ENCODE measurements at regions not wholly inside any gene's neighbourhood (a gene's known extent, or its start where the extent isn't known, plus 50 kb on each side); places are given as distances from the start of the nearest gene placed in this dataset.

GRCh38 chr10:30558411-30558810 lies 71.1 kb downstream of the LYZL2 start:
- peak overlapping the region; percentile 19 to 76 for H3K27ac ChIP-seq (ENCODE audit: low read depth in 1 of 2, low read length in 2 of 2)
- WGBS (ENCODE audit: insufficient coverage): 97% methylated on average over 4 of the region's 14 CpGs
- H3K9me3 Mint-ChIP-seq: peaks cover 0 to 5% (median 0%) of the 10 kb centered on the region in 7 donors

GRCh38 chr10:30557884-30558283 lies 71.7 kb downstream of the LYZL2 start:
- no peak for TF ChIP-seq CTCF (IDR thresholded peaks at IDR 0.05)
- peak overlapping the region; percentile 93 to 99 (median 97) for H3K27ac Mint-ChIP-seq

More at GRCh38 chr10:30558411-30558810, 71.1 kb downstream of the LYZL2 start:
- Histone ChIP-seq H3K36me3 (replicated peaks in 1 of 2; ENCODE audit: control insufficient read depth in 1 of 2, insufficient read depth in 2 of 2, low read length in 2 of 2) (no peaks in the 10 kb centered on the region), H3K9me3 (replicated peaks in 1 of 2; ENCODE audit: control insufficient read depth in 1 of 2, insufficient read depth in 1 of 2, low read length in 2 of 2) (no peaks in the 10 kb centered on the region), H3K79me2 (ENCODE audit: insufficient read depth, low read length) (no peaks in the 10 kb centered on the region), H3K4me3 (replicated peaks in 1 of 3; ENCODE audit: low read depth in 2 of 3, low read length in 3 of 3) (no peak overlapping the region), H4K20me1 (ENCODE audit: insufficient read depth, low read length) (no peaks in the 10 kb centered on the region), H2AFZ (ENCODE audit: insufficient read depth, low read depth, low read length, poor library complexity, severe bottlenecking) (no peak overlapping the region), H3K27me3 (ENCODE audit: control insufficient read depth in 2 of 2, insufficient read depth in 2 of 2, low read length in 2 of 2) (no peaks in the 10 kb centered on the region), H3K9ac (ENCODE audit: insufficient read depth, low read length, poor library complexity, severe bottlenecking) (no peak overlapping the region), H3K4me2 (replicated peaks; ENCODE audit: extremely low read depth, low read length, poor library complexity, severe bottlenecking) (peak overlapping the region; percentile 3), H3K4me1 (ENCODE audit: control insufficient read depth in 1 of 2, insufficient read depth in 2 of 2, low read length in 2 of 2) (peaks cover 61 to 75% of the 10 kb centered on the region in 2 donors)
- intact Hi-C loops (cut with micrococcal nuclease): no loop called here
- peaks cover 0 to 3% (median 0%) of the 10 kb centered on the region in 3 donors for H3K27me3 Mint-ChIP-seq (ENCODE audit: low read depth in 3 of 3)
- peak overlapping the region; percentile 93 to 99 (median 97) for H3K27ac Mint-ChIP-seq
- DNase-seq: no peak
- no peaks in the 10 kb centered on the region for H3K36me3 Mint-ChIP-seq
- H3K4me3 Mint-ChIP-seq: no peak overlapping the region
- no peak for TF ChIP-seq CTCF (IDR thresholded peaks at IDR 0.05)
- peaks cover 63% of the 10 kb centered on the region for H3K4me1 Mint-ChIP-seq

More at GRCh38 chr10:30557884-30558283, 71.7 kb downstream of the LYZL2 start:
- H3K36me3 ChIP-seq (replicated peaks in 1 of 2; ENCODE audit: control insufficient read depth in 1 of 2, insufficient read depth in 2 of 2, low read length in 2 of 2): no peaks in the 10 kb centered on the region
- no peak overlapping the region for H3K9ac ChIP-seq (ENCODE audit: insufficient read depth, low read length, poor library complexity, severe bottlenecking)
- Mint-ChIP-seq H3K36me3 (no peaks in the 10 kb centered on the region), H3K4me1 (peaks cover 68% of the 10 kb centered on the region), H3K9me3 (peaks cover 0 to 3% (median under 1%) of the 10 kb centered on the region in 7 donors), H3K27me3 (ENCODE audit: low read depth in 3 of 3) (peaks cover 0 to 3% (median 0%) of the 10 kb centered on the region in 3 donors), H3K4me3 (peak overlapping the region; percentile 3 to 20)
- peak; percentile 71 to 96 (median 91) for DNase-seq
- H3K4me3 ChIP-seq (replicated peaks in 1 of 3; ENCODE audit: low read depth in 2 of 3, low read length in 3 of 3): peak overlapping the region in 1 of 3 experiments; percentile 5
- peak overlapping the region; percentile 76 for H3K27ac ChIP-seq (ENCODE audit: low read depth in 1 of 2, low read length in 2 of 2)
- H3K27me3 ChIP-seq (ENCODE audit: control insufficient read depth in 2 of 2, insufficient read depth in 2 of 2, low read length in 2 of 2): no peaks in the 10 kb centered on the region
- peak overlapping the region; percentile 3 for H3K4me2 ChIP-seq (replicated peaks; ENCODE audit: extremely low read depth, low read length, poor library complexity, severe bottlenecking)
- no peaks in the 10 kb centered on the region for H3K79me2 ChIP-seq (ENCODE audit: insufficient read depth, low read length)
- WGBS (ENCODE audit: insufficient coverage): 8% methylated on average over 6 of the region's 8 CpGs
- intact Hi-C loops (cut with micrococcal nuclease): loop anchor here in 1 of 2 donors (2.0 kb wide), 1 partner anchor 15 kb away; no protein-coding TSS in a partner anchor
- H4K20me1 ChIP-seq (ENCODE audit: insufficient read depth, low read length): no peaks in the 10 kb centered on the region
- peaks cover 66 to 80% of the 10 kb centered on the region in 2 donors for H3K4me1 ChIP-seq (ENCODE audit: control insufficient read depth in 1 of 2, insufficient read depth in 2 of 2, low read length in 2 of 2)
- H2AFZ ChIP-seq (ENCODE audit: insufficient read depth, low read depth, low read length, poor library complexity, severe bottlenecking): no peak overlapping the region
- H3K9me3 ChIP-seq (replicated peaks in 1 of 2; ENCODE audit: control insufficient read depth in 1 of 2, insufficient read depth in 1 of 2, low read length in 2 of 2): no peaks in the 10 kb centered on the region
